ENCODE measurements at regions not wholly inside any gene's neighbourhood (a gene's known extent, or its start where the extent isn't known, plus 50 kb on each side); places are given as distances from the start of the nearest gene placed in this dataset.

- TF ChIP-seq NPAS2 (CRISPR knock-in tag; IDR thresholded peaks at IDR 0.05; ENCODE audit: borderline replicate concordance): no peak
- TF ChIP-seq ZNF788 (CRISPR knock-in tag; IDR thresholded peaks at IDR 0.05; ENCODE audit: borderline replicate concordance): no peak
- TF ChIP-seq PHF21A (CRISPR knock-in tag; IDR thresholded peaks at IDR 0.05): no peak
- TF ChIP-seq FOSL1 (CRISPR knock-in tag; IDR thresholded peaks at IDR 0.05; ENCODE audit: borderline replicate concordance): no peak
These were observed 513.6 kb upstream of the PTCHD4 start (continued) for GRCh38 chr6:48624631-48625030.

- intact Hi-C loops (cut with micrococcal nuclease; ENCODE audit: unreplicated experiment): no loop called here
These were observed 508.8 kb upstream of the PTCHD4 start for GRCh38 chr6:48619771-48620170.

More at GRCh38 chr6:48619771-48620170, 508.8 kb upstream of the PTCHD4 start:
- H3K4me2 ChIP-seq (ENCODE audit: low read depth, low read length): no peak overlapping the region
- TF ChIP-seq ZNF558 (CRISPR knock-in tag; IDR thresholded peaks at IDR 0.05; ENCODE audit: borderline replicate concordance) (no peak), ZNF343 (CRISPR knock-in tag; IDR thresholded peaks at IDR 0.05) (no peak), HNRNPL (IDR thresholded peaks at IDR 0.05; ENCODE audit: low read depth, low read length) (no peak), ZNF496 (CRISPR knock-in tag; IDR thresholded peaks at IDR 0.05; ENCODE audit: insufficient replicate concordance) (no peak), U2AF1 (optimal IDR thresholded peaks at IDR 0.05; ENCODE audit: low read depth, low read length) (no peak), HOXA3 (CRISPR knock-in tag; IDR thresholded peaks at IDR 0.05) (no peak), ZNF567 (CRISPR knock-in tag; IDR thresholded peaks at IDR 0.05; ENCODE audit: borderline replicate concordance) (no peak), FOSL2 (CRISPR knock-in tag; IDR thresholded peaks at IDR 0.05) (no peak), THAP9 (CRISPR knock-in tag; IDR thresholded peaks at IDR 0.05; ENCODE audit: borderline replicate concordance) (no peak), HDAC6 (IDR thresholded peaks at IDR 0.05; ENCODE audit: low read depth, low read length) (no peak), ZNF720 (CRISPR knock-in tag; IDR thresholded peaks at IDR 0.05) (no peak), PHF20 (CRISPR knock-in tag; IDR thresholded peaks at IDR 0.05) (no peak), PRMT3 (CRISPR knock-in tag; IDR thresholded peaks at IDR 0.05; ENCODE audit: borderline replicate concordance, low read depth) (no peak), ZNF274 (CRISPR knock-in tag; IDR thresholded peaks at IDR 0.05) (no peak), SNAPC2 (CRISPR knock-in tag; IDR thresholded peaks at IDR 0.05) (no peak), FLYWCH1 (CRISPR knock-in tag; IDR thresholded peaks at IDR 0.05) (no peak)
- no peaks in the 10 kb centered on the region for H3K27me3 ChIP-seq (ENCODE audit: control insufficient read depth in 1 of 2, insufficient read depth in 2 of 2, low read length in 2 of 2)
- ATAC-seq: no peak
- no peak overlapping the region for H3K9ac ChIP-seq (ENCODE audit: insufficient read depth, low read depth, low read length)
- H4K20me1 ChIP-seq (ENCODE audit: insufficient read depth, low read length): no peaks in the 10 kb centered on the region
- no peaks in the 10 kb centered on the region for H3K36me3 ChIP-seq (replicated peaks in 1 of 2; ENCODE audit: control insufficient read depth in 1 of 2, insufficient read depth in 2 of 2, low read length in 2 of 2)
- in situ Hi-C loops (cut with HindIII; ENCODE audit: extremely low pct_ligation_motif_present, low pct_unique_long_range_greater_than_20kb): no loop called here
- H3K79me2 ChIP-seq (ENCODE audit: insufficient read depth, low read length): no peaks in the 10 kb centered on the region
- ChIA-PET POLR2A (no interaction called here), CTCF (ENCODE audit: low intra/inter-chr PET ratio, low total read pairs) (no interaction called here)
- H3K4me1 ChIP-seq (ENCODE audit: insufficient read depth, low read length): no peaks in the 10 kb centered on the region
- no peaks in the 10 kb centered on the region for H3K9me3 ChIP-seq (ENCODE audit: low read length)
- no peak for FAIRE-seq
- no peak overlapping the region for H3K4me3 ChIP-seq (replicated peaks in 1 of 3; ENCODE audit: insufficient read depth in 1 of 3, low read depth in 2 of 3, low read length in 3 of 3)
- DNase-seq (ENCODE audit: low spot score): no peak
- H3K27ac ChIP-seq (ENCODE audit: extremely low read length, insufficient read depth, low read length): no peak overlapping the region
- H2AFZ ChIP-seq (ENCODE audit: low read length): no peak overlapping the region
- BruUV-seq (replicated peaks): no TSS peak
- WGBS (ENCODE audit: low lambda C conversion rate): 51% methylated on average over 3 of the region's 3 CpGs
